ENCODE measurements at regions not wholly inside any gene's neighbourhood (a gene's known extent, or its start where the extent isn't known, plus 50 kb on each side); places are given as distances from the start of the nearest gene placed in this dataset.

- no peak overlapping the region for H3K4me2 ChIP-seq (ENCODE audit: low read depth, low read length)
- no peaks in the 10 kb centered on the region for H3K36me3 ChIP-seq (replicated peaks; ENCODE audit: insufficient read depth, low read length)
- no peak for DNase-seq
- H3K79me2 ChIP-seq (ENCODE audit: low read length): no peaks in the 10 kb centered on the region
- no peaks in the 10 kb centered on the region for H3K9me3 ChIP-seq (replicated peaks; ENCODE audit: insufficient read depth, low read length)
- no peaks in the 10 kb centered on the region for H3F3A ChIP-seq (ENCODE audit: insufficient read depth, low read length)
- H3K4me3 ChIP-seq (ENCODE audit: low read length): no peak overlapping the region
- H2AFZ ChIP-seq (ENCODE audit: low read length): no peak overlapping the region
- H3K27me3 ChIP-seq (replicated peaks; ENCODE audit: insufficient read depth, low read length): no peaks in the 10 kb centered on the region
- H3K4me1 ChIP-seq (ENCODE audit: low read length): no peaks in the 10 kb centered on the region
- H4K20me1 ChIP-seq (ENCODE audit: insufficient read depth, low read length): no peaks in the 10 kb centered on the region
- H3K27ac ChIP-seq (ENCODE audit: low read length): no peak overlapping the region
- H3K9me2 ChIP-seq (replicated peaks; ENCODE audit: insufficient read depth, low read length): no peaks in the 10 kb centered on the region
- TF ChIP-seq CTCF (IDR thresholded peaks at IDR 0.05; ENCODE audit: low read length): no peak
- TF ChIP-seq EZH2 (optimal IDR thresholded peaks at IDR 0.05; ENCODE audit: low read depth, low read length): no peak
- TF ChIP-seq EZH2phosphoT487 (IDR thresholded peaks at IDR 0.05; ENCODE audit: low read length): no peak
- no peak overlapping the region for H3K9ac ChIP-seq (ENCODE audit: low read length)
Observed at GRCh38 chr9:80615964-80616363, 1044.2 kb downstream of the TLE4 start.

GRCh38 chr9:80605793-80606192, 1034.0 kb downstream of the TLE4 start:
- no peaks in the 10 kb centered on the region for H3K9me3 ChIP-seq (replicated peaks; ENCODE audit: insufficient read depth, low read length)
- no peaks in the 10 kb centered on the region for H3K79me2 ChIP-seq (ENCODE audit: low read length)
- TF ChIP-seq EZH2 (optimal IDR thresholded peaks at IDR 0.05; ENCODE audit: low read depth, low read length) (no peak), EZH2phosphoT487 (IDR thresholded peaks at IDR 0.05; ENCODE audit: low read length) (no peak), CTCF (IDR thresholded peaks at IDR 0.05; ENCODE audit: low read length) (no peak)
- no peak overlapping the region for H3K4me2 ChIP-seq (ENCODE audit: low read depth, low read length)
- no peak overlapping the region for H2AFZ ChIP-seq (ENCODE audit: low read length)
- H4K20me1 ChIP-seq (ENCODE audit: insufficient read depth, low read length): no peaks in the 10 kb centered on the region
- H3K27ac ChIP-seq (ENCODE audit: low read length): no peak overlapping the region
- H3K9ac ChIP-seq (ENCODE audit: low read length): no peak overlapping the region
- no peaks in the 10 kb centered on the region for H3F3A ChIP-seq (ENCODE audit: insufficient read depth, low read length)
- H3K4me1 ChIP-seq (ENCODE audit: low read length): no peaks in the 10 kb centered on the region
- no peak for DNase-seq
- H3K9me2 ChIP-seq (replicated peaks; ENCODE audit: insufficient read depth, low read length): no peaks in the 10 kb centered on the region
- H3K27me3 ChIP-seq (replicated peaks; ENCODE audit: insufficient read depth, low read length): no peaks in the 10 kb centered on the region
- no peak overlapping the region for H3K4me3 ChIP-seq (ENCODE audit: low read length)
- H3K36me3 ChIP-seq (replicated peaks; ENCODE audit: insufficient read depth, low read length): no peaks in the 10 kb centered on the region

GRCh38 chr9:80605129-80605528, 1033.4 kb downstream of the TLE4 start:
- Histone ChIP-seq H3K9me3 (replicated peaks; ENCODE audit: insufficient read depth, low read length) (no peaks in the 10 kb centered on the region), H3F3A (ENCODE audit: insufficient read depth, low read length) (no peaks in the 10 kb centered on the region)

More at GRCh38 chr9:80605129-80605528, 1033.4 kb downstream of the TLE4 start:
- no peaks in the 10 kb centered on the region for H3K9me2 ChIP-seq (replicated peaks; ENCODE audit: insufficient read depth, low read length)
- H3K27ac ChIP-seq (ENCODE audit: low read length): no peak overlapping the region
- H3K36me3 ChIP-seq (replicated peaks; ENCODE audit: insufficient read depth, low read length): no peaks in the 10 kb centered on the region
- H3K4me2 ChIP-seq (ENCODE audit: low read depth, low read length): no peak overlapping the region
- H3K27me3 ChIP-seq (replicated peaks; ENCODE audit: insufficient read depth, low read length): no peaks in the 10 kb centered on the region
- H3K4me1 ChIP-seq (ENCODE audit: low read length): no peaks in the 10 kb centered on the region
- TF ChIP-seq CTCF (IDR thresholded peaks at IDR 0.05; ENCODE audit: low read length): no peak; the same call in 1 of the 2 replicates
- TF ChIP-seq EZH2 (optimal IDR thresholded peaks at IDR 0.05; ENCODE audit: low read depth, low read length): no peak
- no peak for TF ChIP-seq EZH2phosphoT487 (IDR thresholded peaks at IDR 0.05; ENCODE audit: low read length)
- no peaks in the 10 kb centered on the region for H3K79me2 ChIP-seq (ENCODE audit: low read length)
- H3K4me3 ChIP-seq (ENCODE audit: low read length): no peak overlapping the region
- no peak overlapping the region for H2AFZ ChIP-seq (ENCODE audit: low read length)
- no peaks in the 10 kb centered on the region for H4K20me1 ChIP-seq (ENCODE audit: insufficient read depth, low read length)
- no peak overlapping the region for H3K9ac ChIP-seq (ENCODE audit: low read length)
- DNase-seq: no peak
